ENCODE measurements at regions not wholly inside any gene's neighbourhood (a gene's known extent, or its start where the extent isn't known, plus 50 kb on each side); places are given as distances from the start of the nearest gene placed in this dataset.
A peak's percentile ranks its signal among the peaks of the same experiment; 100 is the strongest.

DNA sequence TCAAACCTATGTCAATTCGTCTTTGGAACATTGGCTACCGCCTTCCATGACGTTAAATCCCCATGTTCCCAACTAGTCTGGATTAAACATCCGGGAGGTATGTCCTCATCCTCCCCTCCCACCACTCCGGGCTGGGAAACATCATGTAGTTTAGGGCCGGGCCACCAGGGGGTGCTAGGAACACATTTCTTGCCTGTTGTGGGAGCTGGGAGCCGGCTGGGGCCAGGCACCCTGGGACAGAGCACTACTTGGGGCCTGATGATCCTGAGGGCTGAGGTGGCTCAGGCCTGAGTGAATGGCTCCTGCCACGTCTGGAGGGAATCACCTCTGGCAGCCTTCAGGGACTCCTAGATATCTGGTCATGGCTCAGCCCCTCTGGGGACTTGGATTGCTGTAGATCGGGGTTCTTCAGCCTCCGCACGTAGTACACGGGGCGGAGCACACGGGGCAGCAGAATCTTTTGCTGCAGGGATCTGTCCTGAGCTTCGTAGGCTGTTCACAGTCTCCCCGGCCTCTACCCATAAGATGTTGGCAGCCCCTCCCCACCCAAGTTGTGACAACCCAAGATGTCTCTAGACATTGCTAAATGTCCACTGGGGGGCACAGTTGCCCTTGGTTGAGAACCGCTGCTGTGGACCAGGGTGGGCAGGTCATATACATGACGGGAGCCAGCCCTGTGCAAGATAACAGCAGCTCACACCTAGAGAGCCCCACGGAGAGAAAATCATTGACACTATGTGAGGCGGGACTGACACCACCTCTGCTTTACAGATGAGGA lies 141.2 kb upstream of the ZNF716 start:
- TF ChIP-seq, protein P1, sequence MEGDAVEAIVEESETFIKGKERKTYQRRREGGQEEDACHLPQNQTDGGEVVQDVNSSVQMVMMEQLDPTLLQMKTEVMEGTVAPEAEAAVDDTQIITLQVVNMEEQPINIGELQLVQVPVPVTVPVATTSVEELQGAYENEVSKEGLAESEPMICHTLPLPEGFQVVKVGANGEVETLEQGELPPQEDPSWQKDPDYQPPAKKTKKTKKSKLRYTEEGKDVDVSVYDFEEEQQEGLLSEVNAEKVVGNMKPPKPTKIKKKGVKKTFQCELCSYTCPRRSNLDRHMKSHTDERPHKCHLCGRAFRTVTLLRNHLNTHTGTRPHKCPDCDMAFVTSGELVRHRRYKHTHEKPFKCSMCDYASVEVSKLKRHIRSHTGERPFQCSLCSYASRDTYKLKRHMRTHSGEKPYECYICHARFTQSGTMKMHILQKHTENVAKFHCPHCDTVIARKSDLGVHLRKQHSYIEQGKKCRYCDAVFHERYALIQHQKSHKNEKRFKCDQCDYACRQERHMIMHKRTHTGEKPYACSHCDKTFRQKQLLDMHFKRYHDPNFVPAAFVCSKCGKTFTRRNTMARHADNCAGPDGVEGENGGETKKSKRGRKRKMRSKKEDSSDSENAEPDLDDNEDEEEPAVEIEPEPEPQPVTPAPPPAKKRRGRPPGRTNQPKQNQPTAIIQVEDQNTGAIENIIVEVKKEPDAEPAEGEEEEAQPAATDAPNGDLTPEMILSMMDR (conservative IDR thresholded peaks at IDR 0.05; ENCODE audit: low read length) = peak; percentile 68
- no peak for TF ChIP-seq EZH2phosphoT487 (IDR thresholded peaks at IDR 0.05; ENCODE audit: borderline replicate concordance, low read depth, low read length)

Measured in OCI-LY7 (cell line).